HepG2 (cell line): ENCODE measurements at regions not wholly inside any gene's neighbourhood (a gene's known extent, or its start where the extent isn't known, plus 50 kb on each side); places are given as distances from the start of the nearest gene placed in this dataset.
"Not testable (repeated sequence)": the region's sequence is repeated elsewhere in the genome, so short reads cannot be mapped to it uniquely, and the experiment has no call there.

Experiments used
- BHLHE40 ChIP-seq: IDR thresholded peaks from 2 replicates; pipeline ENCODE4 v1.6.1; 2011; ENCODE audit warnings: low read length, improper control_type of control experiment
- ELF1 ChIP-seq: sonication (generic); formaldehyde crosslinking; IDR thresholded peaks from 2 replicates; pipeline ENCODE4 v1.4.0; 2020; ENCODE audit warnings: missing genetic modification reagents
- MED13 ChIP-seq: sonication (generic); formaldehyde crosslinking; IDR thresholded peaks from 2 replicates; pipeline ENCODE4 v1.5.0; 2020; ENCODE audit warnings: missing genetic modification reagents
- NR3C1 ChIP-seq: sonication (generic); formaldehyde crosslinking; IDR thresholded peaks from 2 replicates; pipeline ENCODE4 v1.4.0; 2020; ENCODE audit warnings: missing genetic modification reagents
- TARDBP ChIP-seq: sonication (generic); formaldehyde crosslinking; IDR thresholded peaks from 2 replicates; pipeline ENCODE4 v1.8.0; 2022; ENCODE audit warnings: mild to moderate bottlenecking, missing genetic modification reagents
- TBX3 ChIP-seq: fragments of 450-650 bp; IDR thresholded peaks from 2 replicates; pipeline ENCODE4 v1.6.1; 2017; ENCODE audit warnings: antibody characterized with exemption, mild to moderate bottlenecking, inconsistent platforms, borderline replicate concordance
- YY1 ChIP-seq: IDR thresholded peaks from 2 replicates; pipeline ENCODE4 v1.6.1; 2011; ENCODE audit warnings: low read length, low read depth, moderate library complexity, mild to moderate bottlenecking; ENCODE audit not compliant: insufficient read depth, insufficient replicate concordance
- ZNF12 ChIP-seq: sonication (generic); formaldehyde crosslinking; IDR thresholded peaks from 2 replicates; pipeline ENCODE4 v1.5.0; 2020; ENCODE audit warnings: missing genetic modification reagents
- ZNF230 ChIP-seq: sonication (generic); formaldehyde crosslinking; IDR thresholded peaks from 2 replicates; pipeline ENCODE4 v1.4.0; 2020; ENCODE audit warnings: mild to moderate bottlenecking, missing genetic modification reagents
- ZNF274 ChIP-seq: sonication (generic); formaldehyde crosslinking; IDR thresholded peaks from 2 replicates; pipeline ENCODE4 v1.5.1; 2020; ENCODE audit warnings: mild to moderate bottlenecking, missing genetic modification reagents
- ZNF281 ChIP-seq: sonication (generic); formaldehyde crosslinking; IDR thresholded peaks from 2 replicates; pipeline ENCODE4 v1.4.0; 2020; ENCODE audit warnings: missing genetic modification reagents, borderline replicate concordance

GRCh38 chr11:88045288-88045687, 130.0 kb downstream of the RAB38 start:
- not testable (repeated sequence) for TF ChIP-seq MED13; ZNF12 (CRISPR knock-in tag); TBX3; YY1; ELF1 (CRISPR knock-in tag); NR3C1 (CRISPR knock-in tag); ZNF274 (CRISPR knock-in tag); ZNF281 (CRISPR knock-in tag); BHLHE40; ZNF230 (CRISPR knock-in tag); TARDBP (CRISPR knock-in tag)
